ENCODE measurements at regions not wholly inside any gene's neighbourhood (a gene's known extent, or its start where the extent isn't known, plus 50 kb on each side); places are given as distances from the start of the nearest gene placed in this dataset.

GRCh38 chr12:125249066-125249824, 184.0 kb downstream of the AACS start:
- no peak overlapping the region for H3K4me3 ChIP-seq (replicated peaks; ENCODE audit: low read depth, low read length)
- TF ChIP-seq CTCF (IDR thresholded peaks at IDR 0.05; ENCODE audit: low read length, missing control alignments) = no peak
- DNase-seq (ENCODE audit: low read depth) = no peak

GRCh38 chr12:125249932-125250331, 184.7 kb downstream of the AACS start:
- H3K4me3 ChIP-seq (replicated peaks; ENCODE audit: low read depth, low read length) = no peak overlapping the region
- no peak for TF ChIP-seq CTCF (IDR thresholded peaks at IDR 0.05; ENCODE audit: low read length, missing control alignments)
- no peak for DNase-seq (ENCODE audit: low read depth)

- H3K4me3 ChIP-seq (replicated peaks; ENCODE audit: low read depth, low read length) = no peak overlapping the region
- no peak for DNase-seq (ENCODE audit: low read depth)
- TF ChIP-seq CTCF (IDR thresholded peaks at IDR 0.05; ENCODE audit: low read length, missing control alignments) = no peak
Observed at GRCh38 chr12:125254236-125254635, 189.0 kb downstream of the AACS start.

- DNase-seq (ENCODE audit: low read depth) = no peak
- TF ChIP-seq CTCF (IDR thresholded peaks at IDR 0.05; ENCODE audit: low read length, missing control alignments) = no peak
- H3K4me3 ChIP-seq (replicated peaks; ENCODE audit: low read depth, low read length) = no peak overlapping the region
Observed at GRCh38 chr12:125254856-125255255, 189.6 kb downstream of the AACS start.

GRCh38 chr12:125255935-125256633, 190.8 kb downstream of the AACS start:
- no peak for DNase-seq (ENCODE audit: low read depth)
- TF ChIP-seq CTCF (IDR thresholded peaks at IDR 0.05; ENCODE audit: low read length, missing control alignments) = no peak
- no peak overlapping the region for H3K4me3 ChIP-seq (replicated peaks; ENCODE audit: low read depth, low read length)

- no peak for DNase-seq (ENCODE audit: low read depth)
- no peak for TF ChIP-seq CTCF (IDR thresholded peaks at IDR 0.05; ENCODE audit: low read length, missing control alignments)
- H3K4me3 ChIP-seq (replicated peaks; ENCODE audit: low read depth, low read length) = no peak overlapping the region
Observed at GRCh38 chr12:125256634-125256936, 191.3 kb downstream of the AACS start.

Data from fibroblast of pulmonary artery (primary cell).